Fibroblast of mammary gland (primary cell): ENCODE measurements at regions not wholly inside any gene's neighbourhood (a gene's known extent, or its start where the extent isn't known, plus 50 kb on each side); places are given as distances from the start of the nearest gene placed in this dataset.

Source experiments
- DNase-seq: peaks from one replicate; pipeline ENCODE4 v3.0.0-alpha.2; 2010; ENCODE audit warnings: low read depth
- H3K4me3 ChIP-seq: 2 replicates; pipeline ENCODE4 v1.5.1; 2011; ENCODE audit warnings: low read depth, mild to moderate bottlenecking, low read length, moderate library complexity; ENCODE audit not compliant: control insufficient read depth
- TF ChIP-seq, protein P1 (sequence below): conservative IDR thresholded peaks from 2 replicates; pipeline ENCODE4 v1.5.1; 2011; ENCODE audit warnings: low read depth, low read length, inconsistent platforms; ENCODE audit not compliant: control insufficient read depth, insufficient read depth

DNA sequence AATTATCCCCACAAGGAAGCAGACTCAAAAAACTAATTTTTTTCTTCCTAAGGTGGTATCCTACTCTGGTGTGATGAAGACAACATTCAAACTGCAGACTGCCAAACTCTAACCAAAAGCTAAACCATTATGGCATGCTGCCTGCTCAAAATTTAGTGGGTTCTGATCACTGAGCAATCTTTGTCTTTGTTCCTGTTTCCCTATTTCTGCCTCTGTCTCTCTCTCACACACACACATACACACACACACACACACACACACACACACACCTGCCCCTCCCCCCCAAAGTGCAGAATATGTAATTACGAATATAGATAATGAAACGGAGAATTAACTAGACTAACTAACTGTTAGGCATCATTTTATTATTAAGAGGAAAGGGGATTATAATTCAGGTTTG is 1278.6 kb downstream of the PCDH7 start:
- TF ChIP-seq, protein P1, sequence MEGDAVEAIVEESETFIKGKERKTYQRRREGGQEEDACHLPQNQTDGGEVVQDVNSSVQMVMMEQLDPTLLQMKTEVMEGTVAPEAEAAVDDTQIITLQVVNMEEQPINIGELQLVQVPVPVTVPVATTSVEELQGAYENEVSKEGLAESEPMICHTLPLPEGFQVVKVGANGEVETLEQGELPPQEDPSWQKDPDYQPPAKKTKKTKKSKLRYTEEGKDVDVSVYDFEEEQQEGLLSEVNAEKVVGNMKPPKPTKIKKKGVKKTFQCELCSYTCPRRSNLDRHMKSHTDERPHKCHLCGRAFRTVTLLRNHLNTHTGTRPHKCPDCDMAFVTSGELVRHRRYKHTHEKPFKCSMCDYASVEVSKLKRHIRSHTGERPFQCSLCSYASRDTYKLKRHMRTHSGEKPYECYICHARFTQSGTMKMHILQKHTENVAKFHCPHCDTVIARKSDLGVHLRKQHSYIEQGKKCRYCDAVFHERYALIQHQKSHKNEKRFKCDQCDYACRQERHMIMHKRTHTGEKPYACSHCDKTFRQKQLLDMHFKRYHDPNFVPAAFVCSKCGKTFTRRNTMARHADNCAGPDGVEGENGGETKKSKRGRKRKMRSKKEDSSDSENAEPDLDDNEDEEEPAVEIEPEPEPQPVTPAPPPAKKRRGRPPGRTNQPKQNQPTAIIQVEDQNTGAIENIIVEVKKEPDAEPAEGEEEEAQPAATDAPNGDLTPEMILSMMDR = no peak
- H3K4me3 ChIP-seq = no peak overlapping the region
- DNase-seq = no peak

DNA sequence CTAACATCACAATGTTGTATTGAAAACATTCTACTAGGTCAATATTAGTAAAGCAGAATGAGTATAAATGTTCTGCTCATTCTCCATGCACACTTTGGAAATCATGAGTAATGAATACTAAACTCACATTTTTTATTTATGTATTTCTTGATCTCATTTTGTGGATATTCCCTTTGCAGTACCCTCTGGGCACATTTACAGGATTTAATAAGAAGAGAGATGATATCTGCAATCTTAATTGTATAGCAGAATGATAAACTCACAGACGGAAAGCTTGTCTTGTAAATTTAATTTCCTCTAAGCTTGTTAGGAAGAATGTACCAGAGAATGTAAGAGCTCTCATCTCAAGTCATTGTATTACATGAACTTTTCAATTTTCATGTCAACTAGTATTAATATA is 1279.7 kb downstream of the PCDH7 start:
- TF ChIP-seq, protein P1 = no peak
- DNase-seq = no peak
- H3K4me3 ChIP-seq = no peak overlapping the region

DNA sequence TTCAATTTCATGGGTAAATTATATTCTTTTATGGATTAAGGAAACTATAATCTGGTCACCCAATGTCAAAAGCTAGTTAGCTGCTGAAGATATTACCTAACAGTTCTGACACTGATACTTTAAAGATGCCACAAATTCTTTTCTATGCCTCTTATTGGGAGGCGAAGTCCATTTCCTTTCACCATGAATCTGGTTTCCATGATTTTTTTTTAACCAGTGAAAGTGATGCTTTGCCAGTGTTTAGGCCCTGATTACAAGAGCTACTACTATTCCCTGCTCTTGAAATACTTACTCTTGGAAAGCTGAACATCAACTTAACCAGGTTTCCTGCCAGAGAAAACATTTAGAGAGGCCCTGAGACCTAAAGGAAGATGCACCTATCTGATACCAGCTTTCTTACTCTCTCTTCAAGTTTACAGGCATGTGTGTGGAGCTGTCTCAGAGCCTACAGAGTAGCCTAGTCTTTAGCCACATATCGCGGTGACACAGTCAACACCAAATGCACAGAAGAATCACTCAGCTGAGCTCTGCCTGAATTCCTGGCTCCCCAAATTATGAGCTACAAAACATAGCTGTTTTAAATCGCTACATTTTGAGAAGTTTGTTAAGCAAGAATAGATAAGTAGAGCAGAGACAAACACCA is 1280.8 kb downstream of the PCDH7 start:
- TF ChIP-seq, protein P1 = no peak
- no peak for DNase-seq
- H3K4me3 ChIP-seq = no peak overlapping the region

DNA sequence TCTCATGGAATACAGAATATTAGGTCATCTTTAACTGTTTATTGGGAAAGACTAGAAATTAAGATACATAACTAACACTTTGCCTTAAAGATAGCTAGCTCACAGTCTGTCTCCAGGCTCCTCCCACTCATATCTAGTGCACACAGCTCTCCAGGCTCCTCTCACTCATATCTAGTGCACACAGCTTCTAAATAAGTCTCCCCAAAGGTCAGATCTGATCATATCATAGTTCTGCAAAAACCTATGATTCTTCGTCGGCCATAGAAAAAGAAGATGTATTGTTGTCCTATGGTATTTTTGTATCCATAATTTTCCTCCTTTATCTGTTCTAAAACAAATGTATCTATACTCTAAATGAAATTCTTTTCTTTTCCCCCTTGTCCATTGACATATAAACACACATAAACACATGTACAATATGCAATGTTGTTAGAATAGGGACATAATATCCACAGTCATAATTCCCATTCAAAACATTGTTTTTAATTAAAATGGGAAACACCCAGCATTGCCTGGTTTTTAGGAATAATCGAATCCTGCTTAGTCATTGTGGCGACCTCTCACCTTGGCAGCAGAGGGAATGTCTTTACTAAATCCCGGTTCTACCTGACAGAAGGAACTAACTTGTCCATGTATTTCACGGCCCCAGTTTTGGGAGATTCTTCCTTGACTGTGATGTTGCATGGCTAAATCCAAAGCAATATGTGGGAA is 1282.0 kb downstream of the PCDH7 start:
- no peak for DNase-seq
- H3K4me3 ChIP-seq = no peak overlapping the region
- TF ChIP-seq, protein P1 = no peak

DNA sequence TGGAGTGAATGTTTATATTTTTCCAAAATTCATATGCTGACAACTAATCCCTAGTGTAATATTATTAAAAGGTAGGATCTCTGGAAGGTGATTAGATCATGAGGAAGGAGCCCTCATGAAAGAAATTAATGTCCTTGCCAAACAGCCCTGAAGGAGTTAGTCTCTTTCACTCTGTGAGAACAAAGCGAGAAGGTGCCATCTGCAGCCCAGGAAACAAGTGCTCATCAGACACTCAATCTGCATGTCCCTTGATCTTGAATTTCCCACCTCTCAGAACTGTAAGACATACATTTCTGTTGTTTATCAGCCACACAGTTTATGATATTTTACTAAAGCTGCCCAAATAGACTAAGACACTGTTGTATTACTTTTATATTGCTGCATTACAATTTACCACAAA is 1283.4 kb downstream of the PCDH7 start:
- no peak for DNase-seq
- TF ChIP-seq, protein P1 = no peak
- no peak overlapping the region for H3K4me3 ChIP-seq

DNA sequence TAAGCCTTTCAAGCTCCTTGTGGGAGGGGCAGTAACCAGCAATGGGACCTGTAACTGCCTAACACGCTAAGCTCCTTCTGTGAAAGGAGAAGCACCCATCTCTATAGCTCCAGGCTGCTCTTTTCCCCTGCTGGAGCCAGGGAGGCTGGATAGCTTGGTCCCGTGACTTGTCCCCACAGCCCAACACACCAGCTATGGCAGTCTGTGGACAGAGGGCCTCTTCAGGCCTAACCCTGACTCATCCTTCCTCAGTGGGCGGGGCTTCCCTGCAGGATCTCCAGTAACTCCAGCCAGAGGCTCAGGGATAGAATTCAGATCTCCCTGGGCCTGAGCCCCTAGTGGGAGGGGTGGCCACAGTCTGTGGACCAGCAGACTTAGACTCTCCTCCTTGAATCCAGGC is 1290.1 kb downstream of the PCDH7 start:
- DNase-seq = no peak
- TF ChIP-seq, protein P1 = no peak
- H3K4me3 ChIP-seq = no peak overlapping the region
